ENCODE measurements at regions not wholly inside any gene's neighbourhood (a gene's known extent, or its start where the extent isn't known, plus 50 kb on each side); places are given as distances from the start of the nearest gene placed in this dataset.
A peak's percentile ranks its signal among the peaks of the same experiment; 100 is the strongest.

GRCh38 chr21:38888991-38889561, 83.3 kb downstream of the ETS2 start:
- no peak for DNase-seq (ENCODE audit: low read depth)

DNA sequence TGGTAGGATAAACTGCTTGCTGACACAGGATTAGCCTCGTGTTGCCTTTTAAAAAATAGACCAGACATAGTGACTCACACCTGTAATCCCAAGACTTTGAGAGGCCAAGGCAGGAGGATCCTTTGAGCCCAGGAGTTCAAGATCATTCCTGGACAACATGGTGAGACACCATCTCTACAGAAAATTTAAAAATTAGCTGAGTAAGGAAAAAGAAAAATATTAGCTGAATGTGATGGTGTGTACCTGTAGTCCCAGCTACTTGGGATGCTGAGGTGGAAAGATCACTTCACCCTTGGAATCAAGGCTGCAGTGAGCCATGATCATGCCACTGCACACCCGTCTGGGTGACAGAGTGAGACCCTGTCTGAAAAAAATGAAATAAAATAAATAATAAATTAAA, 82.0 kb downstream of the ETS2 start:
- DNase-seq (ENCODE audit: low read depth) = no peak

DNA sequence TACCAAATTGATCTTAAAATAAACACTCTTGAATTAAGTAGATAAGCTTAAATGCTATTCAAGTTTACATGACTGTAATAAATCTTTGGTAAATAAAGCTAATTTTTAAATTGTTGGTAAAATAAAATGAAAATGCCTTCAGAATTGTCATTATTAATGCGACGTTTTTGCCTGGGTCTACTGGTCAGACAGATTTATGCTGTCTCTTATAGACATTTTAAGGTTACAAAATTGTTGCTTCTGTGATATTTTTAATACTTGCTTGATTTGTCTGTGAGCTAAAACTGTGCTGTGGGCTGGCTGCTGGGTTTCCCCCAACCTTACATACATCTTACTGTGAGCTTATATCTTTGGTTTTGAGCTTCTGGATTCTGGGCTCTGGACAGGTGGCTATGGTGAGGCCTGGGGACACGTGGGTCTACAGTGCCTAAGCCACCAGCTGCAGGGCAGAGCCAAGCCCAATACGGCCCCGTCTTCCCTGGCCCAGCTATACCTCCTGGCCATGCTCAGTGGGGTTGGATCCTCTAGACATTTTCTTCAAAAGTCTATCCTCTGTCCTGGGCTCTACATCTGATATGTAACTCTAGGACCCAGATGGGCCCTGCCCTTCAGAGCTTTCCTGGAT, 81.4 kb downstream of the ETS2 start:
- DNase-seq (ENCODE audit: low read depth) = no peak

GRCh38 chr21:38885909-38886308, 80.2 kb downstream of the ETS2 start:
- no peak for DNase-seq (ENCODE audit: low read depth)

DNA sequence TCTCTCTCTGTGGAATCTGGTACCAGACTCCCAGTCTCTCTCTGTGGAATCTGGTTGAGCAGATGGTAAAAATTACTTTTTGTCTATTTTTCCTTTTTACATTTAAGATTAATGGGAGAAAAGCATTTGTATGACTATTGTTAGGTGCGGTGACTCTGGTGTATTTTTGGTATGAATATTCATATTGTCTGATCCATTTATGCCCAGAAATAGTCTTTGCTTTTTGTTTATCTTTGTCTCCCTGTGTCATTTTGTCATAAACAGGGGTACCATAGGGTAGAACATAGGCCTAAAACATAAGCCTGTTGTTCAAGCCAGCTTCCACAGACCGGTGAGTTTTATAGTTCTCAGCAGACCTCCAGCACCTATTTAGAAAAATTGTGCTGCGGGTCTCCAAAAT, 78.7 kb downstream of the ETS2 start:
- DNase-seq (ENCODE audit: low read depth) = no peak

GRCh38 chr21:38883142-38883541, 77.4 kb downstream of the ETS2 start:
- no peak for DNase-seq (ENCODE audit: low read depth)

DNA sequence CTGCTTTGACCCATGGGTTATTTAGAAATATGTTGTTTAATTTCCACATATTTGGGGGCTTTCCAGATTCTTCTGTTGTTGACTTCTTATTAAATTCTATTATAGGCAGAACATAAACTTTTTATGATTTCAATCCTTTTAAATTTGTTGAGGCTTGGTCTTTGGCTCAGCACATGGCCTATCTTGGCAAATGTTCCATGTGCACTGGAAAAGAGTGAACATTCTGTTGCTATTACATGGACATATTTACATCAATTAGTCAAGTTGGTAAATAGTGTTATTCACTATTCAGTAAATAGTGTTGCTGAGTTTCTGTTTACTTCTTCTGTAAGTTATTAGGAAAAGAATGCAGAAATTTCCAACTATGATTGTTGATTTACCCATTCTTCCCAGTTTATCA, 75.4 kb downstream of the ETS2 start:
- DNase-seq (ENCODE audit: low read depth) = no peak

GRCh38 chr21:38880577-38880966, 74.8 kb downstream of the ETS2 start:
- no peak for DNase-seq (ENCODE audit: low read depth)

DNA sequence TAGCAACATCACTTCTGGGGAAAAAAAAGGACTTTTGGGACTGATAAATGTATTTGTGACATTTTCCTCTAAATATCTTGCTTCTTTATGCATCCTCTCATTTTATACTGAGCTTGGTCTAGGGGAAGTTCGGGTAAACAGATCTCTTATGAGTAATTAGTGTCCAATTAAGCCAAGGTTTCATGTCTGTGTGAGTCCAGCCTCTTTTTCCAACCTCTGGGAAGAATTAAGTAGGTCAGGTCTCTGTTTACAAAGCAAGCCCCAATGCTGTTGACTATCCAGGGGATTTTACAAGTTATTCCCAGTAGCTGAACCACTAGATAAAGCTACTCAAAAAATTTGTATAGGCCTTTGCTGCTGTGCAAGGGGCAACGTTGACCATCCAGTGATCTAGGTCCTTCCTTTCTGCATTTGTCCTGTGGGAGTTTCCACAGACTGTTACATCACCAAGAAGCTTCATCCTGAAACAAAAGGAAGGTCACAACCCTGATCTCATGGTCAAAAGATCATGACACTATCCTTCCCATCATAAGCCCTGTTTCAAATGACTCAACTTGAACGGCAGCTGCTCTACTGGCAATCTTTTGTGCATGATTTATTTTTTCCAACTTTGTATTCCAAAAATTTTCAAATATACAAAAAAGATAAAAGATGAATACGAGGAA, 74.3 kb downstream of the ETS2 start:
- DNase-seq (ENCODE audit: low read depth) = no peak

GRCh38 chr21:38878379-38879179, 72.8 kb downstream of the ETS2 start:
- DNase-seq (ENCODE audit: low read depth) = no peak

DNA sequence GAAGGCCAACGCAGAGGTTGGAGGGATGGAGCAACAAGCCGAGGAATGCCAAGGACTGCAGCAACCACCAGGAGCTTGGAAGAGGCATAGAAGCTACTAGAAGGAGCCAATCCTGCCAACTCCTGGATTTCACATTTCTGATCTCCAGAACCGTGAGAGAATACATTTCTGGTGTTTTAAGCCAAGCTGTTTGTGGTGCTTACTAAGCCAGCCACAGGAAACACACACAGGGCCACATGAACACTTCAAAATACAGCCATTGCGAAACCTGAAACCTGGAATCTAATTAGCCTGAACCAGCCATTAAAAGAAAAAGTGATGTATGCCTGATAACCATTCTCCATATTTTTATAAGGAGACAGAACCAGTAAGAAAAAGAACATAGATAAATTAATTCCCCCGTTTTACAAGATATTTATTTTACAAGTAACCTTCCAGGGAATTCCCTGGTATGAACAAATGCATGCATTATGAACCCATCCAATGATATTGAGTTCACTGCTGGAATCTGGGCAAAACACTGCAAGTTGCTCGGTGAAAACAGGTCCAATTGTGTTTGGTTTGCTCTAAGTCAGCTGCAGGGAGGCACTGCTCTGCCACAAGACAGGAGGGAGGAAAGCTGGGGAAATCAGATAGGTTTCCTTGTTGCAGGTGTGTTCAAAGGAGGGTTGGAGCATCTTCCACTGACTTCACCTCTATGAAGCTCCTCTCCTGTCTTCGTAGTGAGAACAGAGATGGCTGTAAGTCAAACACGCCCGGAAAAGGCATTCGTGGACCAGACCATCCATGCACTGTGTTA, 70.2 kb downstream of the ETS2 start:
- peak; percentile 35 for DNase-seq (ENCODE audit: low read depth)
